Nephron progenitor cell (in vitro differentiated cells): ENCODE measurements at regions not wholly inside any gene's neighbourhood (a gene's known extent, or its start where the extent isn't known, plus 50 kb on each side); places are given as distances from the start of the nearest gene placed in this dataset.

Experiments
- DNase-seq: peaks from one replicate; pipeline ENCODE4 v3.0.0; 2021
- H3K27ac Mint-ChIP-seq: 2 replicates; pipeline ENCODE4 v1.8.0; 2021; ENCODE audit warnings: mild to moderate bottlenecking, moderate library complexity, mixed read lengths
- H3K27me3 Mint-ChIP-seq: 2 replicates; pipeline ENCODE4 v1.8.0; 2021; ENCODE audit warnings: mild to moderate bottlenecking, low read depth, mixed read lengths; ENCODE audit not compliant: poor library complexity
- H3K36me3 Mint-ChIP-seq: 2 replicates; pipeline ENCODE4 v1.8.0; 2021; ENCODE audit warnings: low read depth, mixed read lengths
- H3K4me1 Mint-ChIP-seq: 2 replicates; pipeline ENCODE4 v1.8.0; 2021; ENCODE audit warnings: mixed read lengths
- H3K4me3 Mint-ChIP-seq: 2 replicates; pipeline ENCODE4 v1.8.0; 2021; ENCODE audit warnings: mild to moderate bottlenecking, moderate library complexity, mixed read lengths
- H3K9me3 Mint-ChIP-seq: 2 replicates; pipeline ENCODE4 v1.8.0; 2021; ENCODE audit warnings: mild to moderate bottlenecking, moderate library complexity, mixed read lengths
- CTCF ChIP-seq: fragments of 200-600 bp; sonication (generic); IDR thresholded peaks from 2 replicates; pipeline ENCODE4 v1.5.0; 2021; ENCODE audit warnings: antibody characterized with exemption

DNA sequence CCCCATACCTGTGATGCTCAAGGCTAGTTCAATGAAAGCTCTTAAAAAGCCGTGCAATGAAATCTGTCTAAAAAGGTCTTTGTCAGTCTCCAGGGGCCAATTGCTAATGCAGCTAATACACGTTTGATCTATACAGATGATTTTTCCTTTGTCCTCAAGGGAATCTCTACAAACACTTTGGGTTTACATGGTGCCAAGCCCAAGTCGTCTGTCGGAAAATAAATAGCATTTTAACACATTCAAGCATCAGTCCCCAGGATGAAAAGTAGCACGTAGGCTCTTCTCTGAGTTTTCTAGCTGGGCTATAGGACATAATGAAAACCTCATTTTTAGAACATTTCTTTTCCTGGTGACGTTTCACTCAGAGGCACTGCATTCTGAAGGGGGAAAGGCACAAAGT is 477.4 kb upstream of the WWC1 start:
- no peak for DNase-seq
- H3K9me3 Mint-ChIP-seq: no peaks in the 10 kb centered on the region
- no peak for TF ChIP-seq CTCF

DNA sequence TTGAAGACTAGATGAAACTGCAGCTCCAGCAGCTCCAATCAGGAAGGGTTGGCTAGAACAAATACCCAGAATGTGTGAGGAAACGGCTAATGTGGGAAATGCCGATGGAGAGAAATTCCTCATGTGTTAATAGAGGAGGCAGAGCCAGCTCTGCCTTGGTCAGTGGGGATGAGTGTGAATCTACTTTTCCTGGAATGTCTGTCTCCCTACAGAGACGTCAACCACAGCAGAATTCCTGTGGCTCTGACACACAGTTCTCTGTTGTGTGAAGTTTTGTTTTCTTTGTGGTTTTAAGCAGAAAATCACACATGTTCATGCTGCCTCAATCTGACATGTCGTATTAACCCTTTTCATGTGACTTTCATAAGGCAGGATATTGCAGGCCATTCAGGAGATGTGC is 476.6 kb upstream of the WWC1 start:
- no peak for TF ChIP-seq CTCF
- DNase-seq: no peak
- H3K4me1 Mint-ChIP-seq: peaks cover 27% of the 10 kb centered on the region

More for the DNA sequence above, 477.4 kb upstream of the WWC1 start:
- H3K27me3 Mint-ChIP-seq: peaks cover 3% of the 10 kb centered on the region
- peaks cover 24% of the 10 kb centered on the region for H3K4me1 Mint-ChIP-seq
- no peak overlapping the region for H3K27ac Mint-ChIP-seq
- H3K4me3 Mint-ChIP-seq: no peak overlapping the region
- H3K36me3 Mint-ChIP-seq: no peaks in the 10 kb centered on the region

DNA sequence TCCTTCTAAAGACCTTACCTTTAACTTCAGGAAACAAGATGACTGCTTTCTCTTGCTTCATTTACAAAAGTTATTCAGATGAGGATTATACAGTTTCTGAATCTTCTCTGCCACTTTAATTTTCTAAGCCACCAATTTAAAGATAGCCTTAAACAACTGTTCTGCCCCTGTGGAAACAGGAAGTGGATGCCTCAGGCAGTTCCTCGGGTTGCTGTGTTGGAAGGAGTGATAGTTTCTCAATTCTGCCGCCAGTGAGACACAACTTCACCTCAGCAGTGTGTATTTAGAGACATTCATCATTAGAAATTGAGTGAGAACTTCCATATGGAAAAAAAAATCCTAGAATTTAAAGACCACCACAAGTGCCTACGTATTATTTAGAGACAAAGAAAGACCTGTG is 475.1 kb upstream of the WWC1 start:
- no peak for TF ChIP-seq CTCF
- no peak for DNase-seq
- Mint-ChIP-seq H3K27me3 (peaks cover 10% of the 10 kb centered on the region), H3K36me3 (no peaks in the 10 kb centered on the region), H3K9me3 (no peaks in the 10 kb centered on the region), H3K4me1 (peaks cover 42% of the 10 kb centered on the region), H3K4me3 (no peak overlapping the region), H3K27ac (no peak overlapping the region)

More for the DNA sequence above, 476.6 kb upstream of the WWC1 start:
- no peaks in the 10 kb centered on the region for H3K36me3 Mint-ChIP-seq
- no peaks in the 10 kb centered on the region for H3K9me3 Mint-ChIP-seq
- no peak overlapping the region for H3K4me3 Mint-ChIP-seq
- no peak overlapping the region for H3K27ac Mint-ChIP-seq
- peaks cover 3% of the 10 kb centered on the region for H3K27me3 Mint-ChIP-seq

- no peaks in the 10 kb centered on the region for H3K36me3 Mint-ChIP-seq
- no peak overlapping the region for H3K4me3 Mint-ChIP-seq
- H3K4me1 Mint-ChIP-seq: peaks cover 48% of the 10 kb centered on the region
- H3K9me3 Mint-ChIP-seq: no peaks in the 10 kb centered on the region
- DNase-seq: no peak
- peaks cover 10% of the 10 kb centered on the region for H3K27me3 Mint-ChIP-seq
- no peak overlapping the region for H3K27ac Mint-ChIP-seq
- no peak for TF ChIP-seq CTCF
Measured at GRCh38 chr5:167816864-167817263, 474.6 kb upstream of the WWC1 start.

- peaks cover 37% of the 10 kb centered on the region for H3K4me1 Mint-ChIP-seq
- H3K36me3 Mint-ChIP-seq: no peaks in the 10 kb centered on the region
- H3K9me3 Mint-ChIP-seq: no peaks in the 10 kb centered on the region
- no peak overlapping the region for H3K27ac Mint-ChIP-seq
- no peak for TF ChIP-seq CTCF
- H3K27me3 Mint-ChIP-seq: peaks cover 10% of the 10 kb centered on the region
- DNase-seq: no peak
- no peak overlapping the region for H3K4me3 Mint-ChIP-seq
Measured at GRCh38 chr5:167819406-167819805, 472.0 kb upstream of the WWC1 start.

DNA sequence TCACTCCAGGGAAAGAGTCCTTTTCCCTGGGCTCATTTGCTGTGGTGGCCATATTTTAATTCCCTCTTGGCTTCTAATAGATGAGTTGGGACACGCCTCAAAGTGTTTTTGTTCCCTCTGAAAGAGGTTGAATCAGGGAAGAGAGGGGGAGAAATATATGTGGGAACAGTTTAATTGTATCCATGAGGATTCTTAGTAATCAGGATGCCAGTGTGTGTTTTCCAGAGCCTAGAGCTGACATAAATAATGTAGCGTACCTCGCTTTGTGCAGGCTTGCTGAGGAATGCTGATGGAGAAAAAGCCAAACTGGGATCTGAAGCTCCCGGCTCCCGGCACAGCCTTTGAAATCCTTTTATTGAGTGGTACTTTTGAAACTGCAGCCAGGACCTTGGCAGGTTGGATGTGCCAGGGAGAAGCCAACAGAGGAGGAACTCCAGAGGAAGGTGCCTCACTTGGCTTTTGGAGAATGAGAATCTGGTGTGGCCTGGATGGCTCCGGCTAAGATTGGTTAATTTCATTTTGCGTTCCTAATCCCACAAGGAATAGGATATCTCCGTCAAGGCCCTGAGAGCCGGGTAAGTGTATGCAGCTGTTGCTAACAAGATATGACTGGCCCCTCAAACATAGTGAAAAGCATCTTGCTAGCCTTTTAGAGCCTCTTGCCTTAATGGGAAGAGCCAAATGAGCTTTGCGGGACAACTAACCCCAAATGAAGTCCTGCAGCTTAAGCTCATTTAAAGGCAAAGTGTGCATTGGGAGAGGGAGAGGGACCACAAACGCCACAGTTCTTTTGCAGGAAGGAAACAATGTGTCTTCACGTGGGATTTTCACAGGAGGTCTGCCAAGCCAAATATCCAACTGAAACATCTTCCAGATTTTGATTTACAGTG is 471.1 kb upstream of the WWC1 start:
- TF ChIP-seq CTCF: no peak
- H3K4me3 Mint-ChIP-seq: no peak overlapping the region
- H3K4me1 Mint-ChIP-seq: peaks cover 33% of the 10 kb centered on the region
- peaks cover 10% of the 10 kb centered on the region for H3K27me3 Mint-ChIP-seq
- H3K27ac Mint-ChIP-seq: peak overlapping the region; percentile 27
- DNase-seq: no peak
- no peaks in the 10 kb centered on the region for H3K36me3 Mint-ChIP-seq
- H3K9me3 Mint-ChIP-seq: no peaks in the 10 kb centered on the region
